GM12878 (cell line): ENCODE measurements at regions not wholly inside any gene's neighbourhood (a gene's known extent, or its start where the extent isn't known, plus 50 kb on each side); places are given as distances from the start of the nearest gene placed in this dataset.

ENCODE experiments used
- ATAC-seq: fragments of 200-7000 bp; cut with Tn5 transposase; 3 replicates; pipeline ENCODE4 v1.9.1; 2020; ENCODE audit warnings: mild to moderate bottlenecking, moderate library complexity
- BruUV-seq: library from RNA; stranded (reverse); fragments of 400-500 nt; replicated peaks from 2 replicates; lab custom pipeline; 2021; lab: Mats Ljungman, UMichigan
- CTCF ChIA-PET: fragments of 300-600 bp; sonication (Branson Sonifier 250); formaldehyde crosslinking; extraction: SDS; loops from one replicate; lab custom pipeline; 2021; ENCODE audit warnings: inconsistent platforms; lab: Yijun Ruan, JAX
- POLR2A ChIA-PET: fragments of 350-600 bp; formaldehyde crosslinking; extraction: SDS; loops from one replicate; lab custom pipeline; 2021; ENCODE audit warnings: inconsistent platforms; lab: Charles Lee
- RAD21 ChIA-PET: fragments of 300-600 bp; sonication (Branson Sonifier 250); formaldehyde crosslinking; loops from one replicate; lab custom pipeline; 2023; ENCODE audit warnings: antibody characterized with exemption; ENCODE audit not compliant: unreplicated experiment; lab: Charles Lee
- SMC1A ChIA-PET: fragments of 300-600 bp; sonication (Branson Sonifier 250); formaldehyde crosslinking; loops from one replicate; lab custom pipeline; 2023; ENCODE audit not compliant: unreplicated experiment, uncharacterized antibody; lab: Charles Lee
- DNase-seq: peaks from one replicate; pipeline ENCODE4 v3.0.0-alpha.2; 2011; ENCODE audit warnings: low read depth, low spot score
- FAIRE-seq: peaks from 3 replicates; lab custom pipeline; 2011; peaks lifted over from hg19 to GRCh38; lab: Jason Lieb, UNC
- H2AFZ ChIP-seq: 2 replicates; pipeline ENCODE4 v1.6.0; 2011; ENCODE audit warnings: low read depth, low read length, control low read depth; ENCODE audit not compliant: control insufficient read depth
- H3K27ac ChIP-seq: 2 replicates; pipeline ENCODE4 v1.5.1; 2011; ENCODE audit warnings: control low read depth; ENCODE audit not compliant: control insufficient read depth, insufficient read depth
- H3K27me3 ChIP-seq, 2 experiments: replicated peaks in 1 of 2; 2 replicates each; pipeline versions ENCODE4 v1.6.0 to v1.6.1; 2011; ENCODE audit warnings: low read length in 1 of 2; ENCODE audit not compliant: control insufficient read depth in 2 of 2, insufficient read depth in 2 of 2
- H3K36me3 ChIP-seq, 2 experiments: 2 replicates each; pipeline ENCODE4 v1.5.1; 2011; ENCODE audit warnings: low read length in 1 of 2; ENCODE audit not compliant: control insufficient read depth in 2 of 2, insufficient read depth in 2 of 2
- H3K4me1 ChIP-seq: 2 replicates; pipeline ENCODE4 v1.6.1; 2011; ENCODE audit warnings: mild to moderate bottlenecking, low read length, moderate library complexity, mixed read lengths; ENCODE audit not compliant: control insufficient read depth, insufficient read depth
- H3K4me2 ChIP-seq: 2 replicates; pipeline ENCODE4 v1.6.0; 2011; ENCODE audit warnings: control low read depth; ENCODE audit not compliant: control insufficient read depth, insufficient read depth
- H3K4me3 ChIP-seq: fragments of 200-600 bp; sonication (generic); 2 replicates; pipeline ENCODE4 v1.5.1; 2016
- H3K79me2 ChIP-seq: 2 replicates; pipeline ENCODE4 v1.6.0; 2011; ENCODE audit warnings: low read length; ENCODE audit not compliant: control insufficient read depth, insufficient read depth
- H3K9ac ChIP-seq: 2 replicates; pipeline ENCODE4 v1.8.0; 2011; ENCODE audit warnings: low read length, control low read depth, mixed read lengths; ENCODE audit not compliant: control insufficient read depth, insufficient read depth
- H3K9me3 ChIP-seq: replicated peaks from 3 replicates; pipeline ENCODE4 v1.5.1; 2011; ENCODE audit warnings: mild to moderate bottlenecking, low read length; ENCODE audit not compliant: control insufficient read depth, insufficient read depth
- H4K20me1 ChIP-seq: 2 replicates; pipeline ENCODE4 v1.6.0; 2011; ENCODE audit not compliant: control insufficient read depth, insufficient read depth
- BCL11A ChIP-seq: IDR thresholded peaks from 2 replicates; pipeline ENCODE4 v1.6.1; 2011; ENCODE audit warnings: low read depth, low read length
- BHLHE40 ChIP-seq, 2 experiments: fragments of 450-650 bp in 1 of 2; IDR thresholded peaks; 2 replicates each; pipeline ENCODE4 v1.6.1; 2011 to 2017; ENCODE audit warnings: low read depth in 2 of 2, borderline replicate concordance in 1 of 2, improper control_type of control experiment in 1 of 2, low read length in 1 of 2, mild to moderate bottlenecking in 1 of 2
- BMI1 ChIP-seq: fragments of 450-650 bp; IDR thresholded peaks from 2 replicates; pipeline ENCODE4 v1.6.1; 2016; ENCODE audit warnings: mild to moderate bottlenecking, moderate library complexity, borderline replicate concordance
- CBFB ChIP-seq: IDR thresholded peaks from 2 replicates; pipeline ENCODE4 v1.6.1; 2016; ENCODE audit warnings: antibody characterized with exemption, low read depth
- CBX3 ChIP-seq: fragments of 200-600 bp; sonication (generic); IDR thresholded peaks from 2 replicates; pipeline ENCODE4 v1.6.1; 2016; ENCODE audit warnings: low read depth, borderline replicate concordance
- CREM ChIP-seq: IDR thresholded peaks from 2 replicates; pipeline ENCODE4 v1.6.1; 2014; ENCODE audit warnings: antibody characterized with exemption, low read depth
- ETV6 ChIP-seq, 2 experiments: fragments of 450-650 bp in 1 of 2; IDR thresholded peaks in 1 of 2; conservative IDR thresholded peaks in 1 of 2; 2 replicates each; pipeline ENCODE4 v1.6.1; 2014; ENCODE audit warnings: antibody characterized with exemption in 1 of 2, borderline replicate concordance in 1 of 2, low read depth in 1 of 2, mild to moderate bottlenecking in 1 of 2, moderate library complexity in 1 of 2
- EZH2 ChIP-seq: IDR thresholded peaks from 2 replicates; pipeline ENCODE4 v1.6.1; 2012; ENCODE audit warnings: low read depth, mild to moderate bottlenecking, control low read depth, inconsistent platforms, low read length, borderline replicate concordance; ENCODE audit not compliant: control insufficient read depth
- NRF1 ChIP-seq: conservative IDR thresholded peaks from 2 replicates; pipeline ENCODE4 v1.6.1; 2011; ENCODE audit warnings: mild to moderate bottlenecking, low read depth, low read length, improper control_type of control experiment
- RAD21 ChIP-seq: IDR thresholded peaks from 2 replicates; pipeline ENCODE4 v1.6.1; 2011; ENCODE audit warnings: mild to moderate bottlenecking, low read depth, low read length, moderate library complexity; ENCODE audit not compliant: insufficient read depth
- SMAD5 ChIP-seq: IDR thresholded peaks from 2 replicates; pipeline ENCODE4 v1.6.1; 2016; ENCODE audit warnings: antibody characterized with exemption, low read depth
- SMARCA5 ChIP-seq: fragments of 450-650 bp; IDR thresholded peaks from 2 replicates; pipeline ENCODE4 v1.6.1; 2017; ENCODE audit warnings: mild to moderate bottlenecking
- SMC3 ChIP-seq: IDR thresholded peaks from 2 replicates; pipeline ENCODE4 v1.6.1; 2011; ENCODE audit warnings: low read length, improper control_type of control experiment, borderline replicate concordance
- SRF ChIP-seq, 2 experiments: IDR thresholded peaks; 2 replicates each; pipeline ENCODE4 v1.6.1; 2011; ENCODE audit warnings: low read depth in 2 of 2, low read length in 2 of 2, mild to moderate bottlenecking in 1 of 2, moderate library complexity in 1 of 2
- SUZ12 ChIP-seq: fragments of 200-600 bp; sonication (generic); IDR thresholded peaks from one replicate; pipeline ENCODE4 v1.6.1; 2018; ENCODE audit warnings: antibody characterized with exemption, mild to moderate bottlenecking; ENCODE audit not compliant: unreplicated experiment
- TAF1 ChIP-seq: IDR thresholded peaks from 2 replicates; pipeline ENCODE4 v1.6.1; 2011; ENCODE audit warnings: mild to moderate bottlenecking, low read depth, low read length, borderline replicate concordance
- WGBS: methylation state at CpG from one replicate; pipeline ENCODE4 v1.1.6; 2016; ENCODE audit warnings: low lambda C conversion rate; ENCODE audit not compliant: insufficient replicate concordance, insufficient coverage; ENCODE audit errors: missing lambda C conversion rate; 5-methylcytosine and 5-hydroxymethylcytosine counted together
- in situ Hi-C: fragments of 300-500 bp; cut with MboI; formaldehyde crosslinking; loops from 9 replicates; pipeline ENCODE4 v1.14.3; 2018; ENCODE audit warnings: mixed read lengths
- intact Hi-C: fragments of 100-400 bp; cut with micrococcal nuclease; formaldehyde crosslinking; loops from one replicate; pipeline ENCODE4 v1.14.2; 2022; ENCODE audit not compliant: unreplicated experiment
- TF ChIP-seq, protein P1 (sequence below): fragments of 450-650 bp; IDR thresholded peaks from 2 replicates; pipeline ENCODE4 v1.6.1; 2016; ENCODE audit warnings: mild to moderate bottlenecking, moderate library complexity, borderline replicate concordance
- TF ChIP-seq, protein P2 (sequence below): fragments of 450-650 bp; IDR thresholded peaks from 2 replicates; pipeline ENCODE4 v1.6.1; 2018; ENCODE audit warnings: borderline replicate concordance, mild to moderate bottlenecking; ENCODE audit not compliant: partially characterized antibody

DNA sequence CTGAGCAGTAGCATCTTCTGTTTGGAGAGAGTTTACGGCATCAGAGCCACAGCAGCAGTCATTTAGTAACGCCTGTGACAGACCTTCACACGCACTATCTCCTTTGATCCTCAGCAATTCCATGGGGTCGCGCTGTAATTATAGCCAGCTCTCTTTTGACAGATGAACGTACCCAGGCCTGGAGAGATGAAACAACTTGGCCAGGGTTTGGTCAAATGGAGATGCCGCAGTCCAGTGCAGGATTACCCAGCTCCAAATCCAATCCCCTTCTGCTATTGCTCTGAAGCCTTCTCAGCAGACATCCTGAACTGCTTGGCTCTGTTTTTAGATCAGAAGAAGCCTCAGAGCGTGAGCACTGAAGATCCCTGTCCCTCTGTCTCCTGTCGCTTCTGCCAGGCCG lies 83.9 kb downstream of the SOX9 start:
- no TSS peak for BruUV-seq
- no peaks in the 10 kb centered on the region for H3K36me3 ChIP-seq
- no peak for ATAC-seq
- ChIA-PET RAD21 (no interaction called here), SMC1A (interaction anchor here (1.6 kb wide), 1 partner anchor 9 kb away, joined by 4 read pairs; no protein-coding TSS in a partner anchor), CTCF (no interaction called here), POLR2A (no interaction called here)
- intact Hi-C loops = no loop called here
- no peak overlapping the region for H2AFZ ChIP-seq
- no peaks in the 10 kb centered on the region for H3K4me1 ChIP-seq
- H3K9ac ChIP-seq = no peak overlapping the region
- 41% methylated on average over 10 of the region's 10 CpGs for WGBS
- no peaks in the 10 kb centered on the region; the same call in 2 of the 3 replicates for H3K9me3 ChIP-seq
- FAIRE-seq = no peak
- H3K27me3 ChIP-seq = no peaks in the 10 kb centered on the region; a peak in 1 of 4 replicates
- DNase-seq = no peak
- H3K4me3 ChIP-seq = no peak overlapping the region
- H3K27ac ChIP-seq = no peak overlapping the region
- H3K79me2 ChIP-seq = no peaks in the 10 kb centered on the region
- H4K20me1 ChIP-seq = no peaks in the 10 kb centered on the region
- no peak overlapping the region for H3K4me2 ChIP-seq
- in situ Hi-C loops = no loop called here
- no peak for TF ChIP-seq EZH2
- TF ChIP-seq NRF1 = no peak
- no peak for TF ChIP-seq BHLHE40 (IDR thresholded peaks at IDR 0.05; ENCODE audit: borderline replicate concordance in 1 of 2, low read depth in 2 of 2, low read length in 1 of 2)
- no peak for TF ChIP-seq BCL11A
- no peak for TF ChIP-seq BMI1
- TF ChIP-seq, protein P1, sequence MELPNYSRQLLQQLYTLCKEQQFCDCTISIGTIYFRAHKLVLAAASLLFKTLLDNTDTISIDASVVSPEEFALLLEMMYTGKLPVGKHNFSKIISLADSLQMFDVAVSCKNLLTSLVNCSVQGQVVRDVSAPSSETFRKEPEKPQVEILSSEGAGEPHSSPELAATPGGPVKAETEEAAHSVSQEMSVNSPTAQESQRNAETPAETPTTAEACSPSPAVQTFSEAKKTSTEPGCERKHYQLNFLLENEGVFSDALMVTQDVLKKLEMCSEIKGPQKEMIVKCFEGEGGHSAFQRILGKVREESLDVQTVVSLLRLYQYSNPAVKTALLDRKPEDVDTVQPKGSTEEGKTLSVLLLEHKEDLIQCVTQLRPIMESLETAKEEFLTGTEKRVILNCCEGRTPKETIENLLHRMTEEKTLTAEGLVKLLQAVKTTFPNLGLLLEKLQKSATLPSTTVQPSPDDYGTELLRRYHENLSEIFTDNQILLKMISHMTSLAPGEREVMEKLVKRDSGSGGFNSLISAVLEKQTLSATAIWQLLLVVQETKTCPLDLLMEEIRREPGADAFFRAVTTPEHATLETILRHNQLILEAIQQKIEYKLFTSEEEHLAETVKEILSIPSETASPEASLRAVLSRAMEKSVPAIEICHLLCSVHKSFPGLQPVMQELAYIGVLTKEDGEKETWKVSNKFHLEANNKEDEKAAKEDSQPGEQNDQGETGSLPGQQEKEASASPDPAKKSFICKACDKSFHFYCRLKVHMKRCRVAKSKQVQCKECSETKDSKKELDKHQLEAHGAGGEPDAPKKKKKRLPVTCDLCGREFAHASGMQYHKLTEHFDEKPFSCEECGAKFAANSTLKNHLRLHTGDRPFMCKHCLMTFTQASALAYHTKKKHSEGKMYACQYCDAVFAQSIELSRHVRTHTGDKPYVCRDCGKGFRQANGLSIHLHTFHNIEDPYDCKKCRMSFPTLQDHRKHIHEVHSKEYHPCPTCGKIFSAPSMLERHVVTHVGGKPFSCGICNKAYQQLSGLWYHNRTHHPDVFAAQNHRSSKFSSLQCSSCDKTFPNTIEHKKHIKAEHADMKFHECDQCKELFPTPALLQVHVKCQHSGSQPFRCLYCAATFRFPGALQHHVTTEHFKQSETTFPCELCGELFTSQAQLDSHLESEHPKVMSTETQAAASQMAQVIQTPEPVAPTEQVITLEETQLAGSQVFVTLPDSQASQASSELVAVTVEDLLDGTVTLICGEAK = no peak
- no peak for TF ChIP-seq SUZ12
- TF ChIP-seq CREM = no peak
- no peak for TF ChIP-seq CBFB
- TF ChIP-seq CBX3 = no peak
- TF ChIP-seq SRF (IDR thresholded peaks at IDR 0.05; ENCODE audit: low read depth in 2 of 2, low read length in 2 of 2) = no peak
- TF ChIP-seq, protein P2, sequence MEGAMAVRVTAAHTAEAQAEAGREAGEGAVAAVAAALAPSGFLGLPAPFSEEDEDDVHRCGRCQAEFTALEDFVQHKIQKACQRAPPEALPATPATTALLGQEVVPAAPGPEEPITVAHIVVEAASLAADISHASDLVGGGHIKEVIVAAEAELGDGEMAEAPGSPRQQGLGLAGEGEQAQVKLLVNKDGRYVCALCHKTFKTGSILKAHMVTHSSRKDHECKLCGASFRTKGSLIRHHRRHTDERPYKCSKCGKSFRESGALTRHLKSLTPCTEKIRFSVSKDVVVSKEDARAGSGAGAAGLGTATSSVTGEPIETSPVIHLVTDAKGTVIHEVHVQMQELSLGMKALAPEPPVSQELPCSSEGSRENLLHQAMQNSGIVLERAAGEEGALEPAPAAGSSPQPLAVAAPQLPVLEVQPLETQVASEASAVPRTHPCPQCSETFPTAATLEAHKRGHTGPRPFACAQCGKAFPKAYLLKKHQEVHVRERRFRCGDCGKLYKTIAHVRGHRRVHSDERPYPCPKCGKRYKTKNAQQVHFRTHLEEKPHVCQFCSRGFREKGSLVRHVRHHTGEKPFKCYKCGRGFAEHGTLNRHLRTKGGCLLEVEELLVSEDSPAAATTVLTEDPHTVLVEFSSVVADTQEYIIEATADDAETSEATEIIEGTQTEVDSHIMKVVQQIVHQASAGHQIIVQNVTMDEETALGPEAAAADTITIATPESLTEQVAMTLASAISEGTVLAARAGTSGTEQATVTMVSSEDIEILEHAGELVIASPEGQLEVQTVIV = no peak
- TF ChIP-seq SMC3 = no peak
- TF ChIP-seq RAD21 = no peak
- no peak for TF ChIP-seq ETV6 (conservative IDR thresholded peaks at IDR 0.05 in 1 of 2, IDR thresholded peaks at IDR 0.05 in 1 of 2; ENCODE audit: borderline replicate concordance in 1 of 2, low read depth in 1 of 2)
- no peak for TF ChIP-seq SMARCA5
- no peak for TF ChIP-seq SMAD5
- no peak for TF ChIP-seq TAF1
